ENCODE measurements at regions not wholly inside any gene's neighbourhood (a gene's known extent, or its start where the extent isn't known, plus 50 kb on each side); places are given as distances from the start of the nearest gene placed in this dataset.

DNA sequence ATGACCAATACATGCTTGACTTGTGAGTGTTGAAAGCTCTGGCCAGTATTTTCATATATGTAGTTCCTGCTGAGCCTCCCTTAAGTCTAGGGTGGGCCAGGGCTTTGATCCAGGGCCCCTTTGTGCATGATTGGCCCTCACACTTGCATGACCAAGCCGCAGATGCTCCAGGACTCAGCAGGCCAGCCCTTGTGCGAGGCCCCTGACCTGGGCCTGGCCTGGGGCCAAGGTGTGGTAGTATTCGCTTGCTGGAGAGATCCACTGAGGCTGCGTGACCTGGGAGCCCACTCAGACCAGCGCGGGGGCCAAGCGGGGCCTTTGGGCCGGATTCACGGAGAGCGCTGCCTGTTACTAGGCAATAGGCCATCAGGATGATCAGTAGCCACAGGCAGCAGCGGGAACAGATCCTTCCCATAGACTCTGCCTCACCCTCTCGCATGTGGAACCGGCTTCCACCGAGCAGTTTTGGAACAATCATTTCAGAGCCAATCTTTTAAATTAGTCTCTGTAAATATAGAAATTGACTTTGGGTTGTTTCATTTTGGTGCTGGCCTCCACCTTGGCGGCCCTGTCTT is 79.0 kb upstream of the PTCH1 start:
- H3K4me1 ChIP-seq (ENCODE audit: insufficient read depth, low read length) = no peaks in the 10 kb centered on the region
- H3K27me3 ChIP-seq (ENCODE audit: low read length) = peaks cover 25% of the 10 kb centered on the region
- no peaks in the 10 kb centered on the region for H3K9me3 ChIP-seq (ENCODE audit: low read length)
- no peaks in the 10 kb centered on the region for H4K20me1 ChIP-seq (ENCODE audit: low read length)
- no peaks in the 10 kb centered on the region for H3F3A ChIP-seq (ENCODE audit: low read length, unreplicated experiment)
- H3K9ac ChIP-seq (ENCODE audit: low read length) = no peak overlapping the region
- H3K79me2 ChIP-seq (ENCODE audit: low read length) = no peaks in the 10 kb centered on the region
- no peaks in the 10 kb centered on the region for H3K9me2 ChIP-seq (replicated peaks; ENCODE audit: low read length)
- H3K36me3 ChIP-seq (ENCODE audit: low read depth, low read length) = no peaks in the 10 kb centered on the region
- H3K27ac ChIP-seq (ENCODE audit: low read length) = no peak overlapping the region
- no peak overlapping the region for H3K4me2 ChIP-seq (ENCODE audit: low read length)
- BruUV-seq (replicated peaks) = no TSS peak
- H2AFZ ChIP-seq (ENCODE audit: low read length) = no peak overlapping the region
- CTCF ChIA-PET = no interaction called here
- no peak for TF ChIP-seq EZH2phosphoT487 (IDR thresholded peaks at IDR 0.05; ENCODE audit: borderline replicate concordance, low read length)
- no peak for TF ChIP-seq EZH2 (IDR thresholded peaks at IDR 0.05; ENCODE audit: low read length, unreplicated experiment)
- TF ChIP-seq CTCF (conservative IDR thresholded peaks at IDR 0.05; ENCODE audit: low read depth, low read length) = no peak
- no peak overlapping the region for H3K4me3 ChIP-seq (ENCODE audit: low read length)
- POLR2A ChIA-PET (ENCODE audit: unreplicated experiment) = no interaction called here
- intact Hi-C loops (cut with micrococcal nuclease) = no loop called here
- ATAC-seq = no peak
- no peak for DNase-seq

DNA sequence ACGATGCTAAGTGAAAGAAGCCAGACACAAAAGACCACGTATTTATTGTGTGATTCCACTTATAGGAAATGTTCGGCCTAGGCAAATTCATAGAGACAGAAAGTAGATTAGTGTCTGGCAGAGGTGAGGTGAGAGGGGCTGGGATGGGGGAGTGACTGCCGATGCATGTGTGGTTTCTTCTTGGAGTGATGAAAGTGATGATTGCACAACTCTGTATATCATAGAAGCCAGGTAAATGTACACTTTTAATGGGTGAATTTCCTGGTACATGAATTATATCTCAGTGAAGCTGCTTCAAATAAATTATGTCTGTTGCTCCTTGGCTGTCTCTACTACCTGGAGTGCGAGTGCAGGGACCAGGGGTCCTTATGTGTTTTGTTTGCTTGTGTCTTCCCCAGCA is 76.2 kb upstream of the PTCH1 start:
- no peaks in the 10 kb centered on the region for H3K4me1 ChIP-seq (ENCODE audit: insufficient read depth, low read length)
- no peaks in the 10 kb centered on the region for H3K9me3 ChIP-seq (ENCODE audit: low read length)
- H3K27me3 ChIP-seq (ENCODE audit: low read length) = peaks cover 31% of the 10 kb centered on the region
- H3K79me2 ChIP-seq (ENCODE audit: low read length) = no peaks in the 10 kb centered on the region
- H3K27ac ChIP-seq (ENCODE audit: low read length) = no peak overlapping the region
- H3F3A ChIP-seq (ENCODE audit: low read length, unreplicated experiment) = no peaks in the 10 kb centered on the region
- ChIA-PET POLR2A (ENCODE audit: unreplicated experiment) (no interaction called here), CTCF (no interaction called here)
- intact Hi-C loops (cut with micrococcal nuclease) = no loop called here
- H4K20me1 ChIP-seq (ENCODE audit: low read length) = no peaks in the 10 kb centered on the region
- ATAC-seq (no peak), DNase-seq (no peak)
- no peaks in the 10 kb centered on the region for H3K9me2 ChIP-seq (replicated peaks; ENCODE audit: low read length)
- no peak overlapping the region for H3K4me3 ChIP-seq (ENCODE audit: low read length)
- TF ChIP-seq EZH2 (IDR thresholded peaks at IDR 0.05; ENCODE audit: low read length, unreplicated experiment) (no peak), CTCF (conservative IDR thresholded peaks at IDR 0.05; ENCODE audit: low read depth, low read length) (no peak), EZH2phosphoT487 (IDR thresholded peaks at IDR 0.05; ENCODE audit: borderline replicate concordance, low read length) (no peak)
- H2AFZ ChIP-seq (ENCODE audit: low read length) = no peak overlapping the region
- no peak overlapping the region for H3K4me2 ChIP-seq (ENCODE audit: low read length)
- BruUV-seq (replicated peaks) = no TSS peak
- no peaks in the 10 kb centered on the region for H3K36me3 ChIP-seq (ENCODE audit: low read depth, low read length)
- H3K9ac ChIP-seq (ENCODE audit: low read length) = no peak overlapping the region

GRCh38 chr9:95588724-95589588 is 72.2 kb upstream of the PTCH1 start:
- H3K9me2 ChIP-seq (replicated peaks; ENCODE audit: low read length) = no peaks in the 10 kb centered on the region
- H3K36me3 ChIP-seq (ENCODE audit: low read depth, low read length) = no peaks in the 10 kb centered on the region
- H3K9me3 ChIP-seq (ENCODE audit: low read length) = no peaks in the 10 kb centered on the region
- ChIA-PET CTCF (no interaction called here), POLR2A (ENCODE audit: unreplicated experiment) (no interaction called here)
- ATAC-seq (no peak), DNase-seq (no peak)
- TF ChIP-seq CTCF (conservative IDR thresholded peaks at IDR 0.05; ENCODE audit: low read depth, low read length) (no peak), EZH2phosphoT487 (IDR thresholded peaks at IDR 0.05; ENCODE audit: borderline replicate concordance, low read length) (no peak), EZH2 (IDR thresholded peaks at IDR 0.05; ENCODE audit: low read length, unreplicated experiment) (no peak)
- BruUV-seq (replicated peaks) = no TSS peak
- no peak overlapping the region for H3K4me2 ChIP-seq (ENCODE audit: low read length)
- no peak overlapping the region for H3K9ac ChIP-seq (ENCODE audit: low read length)
- H2AFZ ChIP-seq (ENCODE audit: low read length) = no peak overlapping the region
- no peaks in the 10 kb centered on the region for H3K79me2 ChIP-seq (ENCODE audit: low read length)
- intact Hi-C loops (cut with micrococcal nuclease) = no loop called here
- H3K4me3 ChIP-seq (ENCODE audit: low read length) = no peak overlapping the region
- no peaks in the 10 kb centered on the region for H3F3A ChIP-seq (ENCODE audit: low read length, unreplicated experiment)
- no peaks in the 10 kb centered on the region for H4K20me1 ChIP-seq (ENCODE audit: low read length)
- peaks cover 31% of the 10 kb centered on the region for H3K27me3 ChIP-seq (ENCODE audit: low read length)
- no peak overlapping the region for H3K27ac ChIP-seq (ENCODE audit: low read length)
- H3K4me1 ChIP-seq (ENCODE audit: insufficient read depth, low read length) = no peaks in the 10 kb centered on the region

Data from PC-3 (cell line).